Glomerular endothelial cell (primary cell): ENCODE measurements at regions not wholly inside any gene's neighbourhood (a gene's known extent, or its start where the extent isn't known, plus 50 kb on each side); places are given as distances from the start of the nearest gene placed in this dataset.
"Not testable (repeated sequence)": the region's sequence is repeated elsewhere in the genome, so short reads cannot be mapped to it uniquely, and the experiment has no call there.

Experiments used
- DNase-seq: peaks from one replicate; pipeline ENCODE4 v3.0.0-alpha.2; 2011; ENCODE audit warnings: low read depth, low spot score; ENCODE audit errors: extremely low read depth

- not testable (repeated sequence) for DNase-seq
Observed at GRCh38 chr3:20517316-20517715, 331.3 kb upstream of the SGO1 start.

GRCh38 chr3:20516311-20516710 is 330.3 kb upstream of the SGO1 start:
- DNase-seq: no peak

GRCh38 chr3:20515834-20516233 is 329.8 kb upstream of the SGO1 start:
- no peak for DNase-seq

GRCh38 chr3:20511863-20512505 is 326.0 kb upstream of the SGO1 start:
- peak; percentile 10 for DNase-seq

GRCh38 chr3:20510396-20510795 is 324.4 kb upstream of the SGO1 start:
- DNase-seq: no peak

- no peak for DNase-seq
Observed at GRCh38 chr3:20503394-20504082, 317.5 kb upstream of the SGO1 start.

GRCh38 chr3:20490996-20491395 is 305.0 kb upstream of the SGO1 start:
- DNase-seq: no peak

- no peak for DNase-seq
Observed at GRCh38 chr3:20488151-20488550, 302.1 kb upstream of the SGO1 start.

- DNase-seq: no peak
Observed at GRCh38 chr3:20484126-20484525, 298.1 kb upstream of the SGO1 start.

GRCh38 chr3:20482350-20482749 is 296.3 kb upstream of the SGO1 start:
- DNase-seq: no peak

- peak; percentile 33 for DNase-seq
Observed at GRCh38 chr3:20480786-20481365, 294.9 kb upstream of the SGO1 start.

GRCh38 chr3:20478436-20478835 is 292.4 kb upstream of the SGO1 start:
- no peak for DNase-seq

GRCh38 chr3:20464237-20464636 is 278.2 kb upstream of the SGO1 start:
- DNase-seq: not testable (repeated sequence)

GRCh38 chr3:20462723-20463122 is 276.7 kb upstream of the SGO1 start:
- DNase-seq: no peak

- no peak for DNase-seq
Observed at GRCh38 chr3:20462226-20462625, 276.2 kb upstream of the SGO1 start.

- no peak for DNase-seq
Observed at GRCh38 chr3:20458994-20459716, 273.1 kb upstream of the SGO1 start.

- no peak for DNase-seq
Observed at GRCh38 chr3:20456511-20456910, 270.5 kb upstream of the SGO1 start.

- no peak for DNase-seq
Observed at GRCh38 chr3:20451170-20451569, 265.2 kb upstream of the SGO1 start.

- no peak for DNase-seq
Observed at GRCh38 chr3:20450611-20451010, 264.6 kb upstream of the SGO1 start.

GRCh38 chr3:20442846-20443245 is 256.8 kb upstream of the SGO1 start:
- DNase-seq: no peak

- DNase-seq: not testable (repeated sequence)
Observed at GRCh38 chr3:20427268-20427667, 241.3 kb upstream of the SGO1 start.

GRCh38 chr3:20425138-20425537 is 239.1 kb upstream of the SGO1 start:
- no peak for DNase-seq
